ENCODE measurements at regions not wholly inside any gene's neighbourhood (a gene's known extent, or its start where the extent isn't known, plus 50 kb on each side); places are given as distances from the start of the nearest gene placed in this dataset.
"Not testable (repeated sequence)": the region's sequence is repeated elsewhere in the genome, so short reads cannot be mapped to it uniquely, and the experiment has no call there.

DNA sequence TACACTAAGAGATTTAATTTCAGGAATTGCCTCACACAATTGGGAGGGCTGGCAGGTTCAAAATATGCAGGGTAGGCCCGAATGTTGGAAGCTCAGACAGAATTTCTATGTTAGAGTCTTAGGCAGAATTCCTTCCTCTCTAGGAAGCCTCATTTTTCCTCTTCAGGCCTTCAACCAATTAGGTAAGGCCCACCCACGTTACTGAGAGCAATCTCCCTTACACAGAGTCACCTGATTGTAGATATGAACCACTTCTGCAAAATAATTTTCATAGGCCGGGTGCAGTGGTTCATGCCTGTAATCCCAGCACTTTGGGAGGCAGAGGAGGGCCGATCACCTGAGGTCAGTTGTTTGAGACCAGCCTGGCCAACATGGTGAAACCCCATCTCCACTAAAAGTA is 50.2 kb upstream of the HIVEP1 start:
- Mint-ChIP-seq H3K9me3 (no peaks in the 10 kb centered on the region), H3K36me3 (ENCODE audit: low read depth) (no peaks in the 10 kb centered on the region)
- intact Hi-C loops (cut with micrococcal nuclease): no loop called here

DNA sequence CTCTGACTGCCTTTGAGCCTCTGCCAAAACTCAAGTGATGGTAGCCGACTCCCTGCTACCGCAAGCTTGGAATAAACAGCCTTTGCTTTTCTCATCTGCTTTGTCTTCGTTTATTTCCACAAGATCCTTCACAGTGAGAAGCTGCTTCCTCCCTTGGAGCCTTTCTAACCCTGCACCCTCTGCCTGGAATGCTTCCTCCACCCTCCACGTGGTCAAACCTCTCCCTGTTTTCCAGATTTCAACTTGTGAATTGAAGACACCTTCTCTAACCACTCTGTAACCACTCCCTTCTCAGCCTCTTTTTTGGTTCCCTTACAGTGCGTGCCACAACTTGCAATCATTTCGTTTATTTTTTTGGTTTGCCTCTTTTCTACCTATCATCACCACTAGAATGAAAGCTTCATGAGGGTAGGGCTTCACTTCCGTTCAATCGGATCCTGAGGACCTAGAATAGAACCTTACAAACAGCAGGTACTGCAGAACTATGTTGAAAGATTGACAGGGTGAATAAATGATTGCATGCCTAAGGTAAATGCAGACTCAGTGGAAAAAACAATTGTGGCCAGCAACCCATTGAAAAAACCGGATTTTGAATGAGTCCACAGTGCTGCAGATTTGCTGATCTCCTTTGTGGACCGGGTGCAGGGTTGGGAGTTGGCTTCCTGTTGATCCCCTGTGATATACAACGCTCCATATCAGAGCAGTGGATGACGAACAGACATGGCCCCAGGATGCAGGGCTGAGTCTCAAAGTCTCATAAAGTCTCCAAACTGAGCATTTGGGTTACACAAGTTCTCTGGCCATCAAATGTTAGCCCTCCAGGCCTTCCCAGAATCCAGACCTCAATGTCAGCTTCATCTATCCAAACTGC is 51.0 kb upstream of the HIVEP1 start:
- H3K36me3 Mint-ChIP-seq (ENCODE audit: low read depth): no peaks in the 10 kb centered on the region
- H3K27me3 Mint-ChIP-seq: no peaks in the 10 kb centered on the region
- H3K9me3 Mint-ChIP-seq: no peaks in the 10 kb centered on the region
- H3K4me1 Mint-ChIP-seq (ENCODE audit: low read depth): peaks cover 4% of the 10 kb centered on the region
- intact Hi-C loops (cut with micrococcal nuclease): no loop called here
- H3K4me3 Mint-ChIP-seq: no peak overlapping the region
- H3K27ac Mint-ChIP-seq: no peak overlapping the region

More for the DNA sequence above, 50.2 kb upstream of the HIVEP1 start:
- H3K27ac Mint-ChIP-seq: no peak overlapping the region
- no peak overlapping the region for H3K4me3 Mint-ChIP-seq
- no peaks in the 10 kb centered on the region for H3K27me3 Mint-ChIP-seq
- H3K4me1 Mint-ChIP-seq (ENCODE audit: low read depth): peaks cover 4% of the 10 kb centered on the region

DNA sequence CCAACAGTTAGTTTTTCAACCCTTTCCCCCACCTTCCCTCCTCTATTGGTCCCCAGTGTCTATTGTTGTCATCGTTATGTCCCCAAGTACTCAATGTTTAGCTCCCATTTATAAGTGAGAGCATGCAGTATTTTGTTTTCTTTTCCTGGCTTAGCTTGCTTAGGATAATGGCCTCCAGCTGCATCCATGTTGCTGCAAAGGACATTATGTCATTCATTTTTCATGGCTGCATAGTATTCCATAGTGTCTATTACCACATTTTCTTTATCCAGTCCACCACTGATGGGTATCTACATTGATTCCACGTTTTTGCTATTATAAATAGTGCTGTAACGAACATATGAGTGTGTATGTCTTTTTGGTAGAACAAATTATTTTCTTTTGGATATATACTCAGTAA is 55.3 kb upstream of the HIVEP1 start:
- Mint-ChIP-seq H3K9me3 (no peaks in the 10 kb centered on the region), H3K4me1 (ENCODE audit: low read depth) (no peaks in the 10 kb centered on the region), H3K27me3 (no peaks in the 10 kb centered on the region), H3K4me3 (no peak overlapping the region), H3K27ac (no peak overlapping the region), H3K36me3 (ENCODE audit: low read depth) (no peaks in the 10 kb centered on the region)
- intact Hi-C loops (cut with micrococcal nuclease): no loop called here

DNA sequence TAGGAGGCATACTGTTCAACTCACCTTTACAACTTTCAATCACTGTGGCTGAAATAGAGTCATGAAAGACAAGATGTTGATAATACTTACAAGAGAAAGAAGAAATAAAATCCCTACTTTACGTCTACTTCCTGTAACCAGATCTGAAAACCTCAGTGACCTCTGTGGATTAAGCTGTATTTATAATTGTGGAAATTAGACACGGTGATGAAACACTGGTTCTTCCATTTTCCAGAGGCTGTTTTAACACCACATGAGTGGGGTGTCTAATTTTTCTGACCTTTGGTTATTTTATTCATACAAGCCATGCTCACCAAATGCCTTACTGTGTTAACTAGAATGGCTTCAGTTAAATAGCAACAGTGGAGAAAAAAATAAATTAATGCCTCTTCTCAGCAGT is 58.5 kb upstream of the HIVEP1 start:
- Mint-ChIP-seq H3K4me1 (ENCODE audit: low read depth) (no peaks in the 10 kb centered on the region), H3K27me3 (no peaks in the 10 kb centered on the region), H3K4me3 (no peak overlapping the region), H3K27ac (no peak overlapping the region), H3K9me3 (no peaks in the 10 kb centered on the region), H3K36me3 (ENCODE audit: low read depth) (no peaks in the 10 kb centered on the region)
- intact Hi-C loops (cut with micrococcal nuclease): no loop called here

- Mint-ChIP-seq H3K27me3 (no peaks in the 10 kb centered on the region), H3K36me3 (ENCODE audit: low read depth) (no peaks in the 10 kb centered on the region), H3K4me3 (no peak overlapping the region), H3K9me3 (no peaks in the 10 kb centered on the region), H3K4me1 (ENCODE audit: low read depth) (no peaks in the 10 kb centered on the region), H3K27ac (no peak overlapping the region)
- intact Hi-C loops (cut with micrococcal nuclease): no loop called here
Measured at GRCh38 chr6:11952316-11952715, 59.8 kb upstream of the HIVEP1 start.

- intact Hi-C loops (cut with micrococcal nuclease): no loop called here
- H3K4me3 Mint-ChIP-seq: no peak overlapping the region
- no peaks in the 10 kb centered on the region for H3K9me3 Mint-ChIP-seq
- H3K4me1 Mint-ChIP-seq (ENCODE audit: low read depth): no peaks in the 10 kb centered on the region
- no peak overlapping the region for H3K27ac Mint-ChIP-seq
- H3K27me3 Mint-ChIP-seq: no peaks in the 10 kb centered on the region
- H3K36me3 Mint-ChIP-seq (ENCODE audit: low read depth): no peaks in the 10 kb centered on the region
Measured at GRCh38 chr6:11951868-11952267, 60.2 kb upstream of the HIVEP1 start.

- no peaks in the 10 kb centered on the region for H3K27me3 Mint-ChIP-seq
- H3K4me3 Mint-ChIP-seq: no peak overlapping the region
- no peaks in the 10 kb centered on the region for H3K4me1 Mint-ChIP-seq (ENCODE audit: low read depth)
- no peaks in the 10 kb centered on the region for H3K9me3 Mint-ChIP-seq
- intact Hi-C loops (cut with micrococcal nuclease): no loop called here
- H3K36me3 Mint-ChIP-seq (ENCODE audit: low read depth): no peaks in the 10 kb centered on the region
- H3K27ac Mint-ChIP-seq: no peak overlapping the region
Measured at GRCh38 chr6:11950109-11950508, 62.0 kb upstream of the HIVEP1 start.

GRCh38 chr6:11947575-11947974 is 64.5 kb upstream of the HIVEP1 start:
- H3K27ac Mint-ChIP-seq: no peak overlapping the region
- no peaks in the 10 kb centered on the region for H3K4me1 Mint-ChIP-seq (ENCODE audit: low read depth)
- no peaks in the 10 kb centered on the region for H3K36me3 Mint-ChIP-seq (ENCODE audit: low read depth)
- H3K4me3 Mint-ChIP-seq: no peak overlapping the region
- H3K27me3 Mint-ChIP-seq: no peaks in the 10 kb centered on the region
- intact Hi-C loops (cut with micrococcal nuclease): no loop called here
- H3K9me3 Mint-ChIP-seq: no peaks in the 10 kb centered on the region

- H3K4me1 Mint-ChIP-seq (ENCODE audit: low read depth): no peaks in the 10 kb centered on the region
- no peaks in the 10 kb centered on the region for H3K27me3 Mint-ChIP-seq
- no peak overlapping the region for H3K4me3 Mint-ChIP-seq
- no peak overlapping the region for H3K27ac Mint-ChIP-seq
- H3K36me3 Mint-ChIP-seq (ENCODE audit: low read depth): no peaks in the 10 kb centered on the region
- intact Hi-C loops (cut with micrococcal nuclease): no loop called here
- H3K9me3 Mint-ChIP-seq: no peaks in the 10 kb centered on the region
Measured at GRCh38 chr6:11947063-11947462, 65.0 kb upstream of the HIVEP1 start.

- H3K4me3 Mint-ChIP-seq: no peak overlapping the region
- no peaks in the 10 kb centered on the region for H3K36me3 Mint-ChIP-seq (ENCODE audit: low read depth)
- intact Hi-C loops (cut with micrococcal nuclease): no loop called here
- H3K27ac Mint-ChIP-seq: no peak overlapping the region
- no peaks in the 10 kb centered on the region for H3K4me1 Mint-ChIP-seq (ENCODE audit: low read depth)
- no peaks in the 10 kb centered on the region for H3K9me3 Mint-ChIP-seq
- no peaks in the 10 kb centered on the region for H3K27me3 Mint-ChIP-seq
Measured at GRCh38 chr6:11944111-11944510, 68.0 kb upstream of the HIVEP1 start.

DNA sequence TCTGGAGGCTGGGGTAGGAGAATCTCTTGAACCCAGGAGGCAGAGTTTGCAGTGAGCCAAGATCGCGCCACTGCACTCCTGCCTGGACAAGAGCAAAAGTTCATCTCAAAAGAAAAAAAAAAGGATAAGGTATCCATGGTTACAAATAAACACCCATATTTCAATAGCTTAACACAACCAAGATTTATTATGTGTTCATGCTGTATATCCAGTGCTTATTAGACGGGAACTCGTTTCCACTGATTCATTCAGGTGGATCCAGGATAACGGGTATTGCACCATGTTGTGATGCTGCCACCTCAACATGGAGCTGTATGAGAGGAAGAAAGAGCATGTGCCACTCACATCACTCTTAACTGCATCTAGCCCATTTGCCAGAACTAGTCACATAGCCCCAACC is 69.1 kb upstream of the HIVEP1 start:
- H3K4me1 Mint-ChIP-seq (ENCODE audit: low read depth): peaks cover 6% of the 10 kb centered on the region
- no peaks in the 10 kb centered on the region for H3K27me3 Mint-ChIP-seq
- no peaks in the 10 kb centered on the region for H3K36me3 Mint-ChIP-seq (ENCODE audit: low read depth)
- H3K9me3 Mint-ChIP-seq: no peaks in the 10 kb centered on the region
- H3K4me3 Mint-ChIP-seq: no peak overlapping the region
- H3K27ac Mint-ChIP-seq: no peak overlapping the region
- intact Hi-C loops (cut with micrococcal nuclease): no loop called here

DNA sequence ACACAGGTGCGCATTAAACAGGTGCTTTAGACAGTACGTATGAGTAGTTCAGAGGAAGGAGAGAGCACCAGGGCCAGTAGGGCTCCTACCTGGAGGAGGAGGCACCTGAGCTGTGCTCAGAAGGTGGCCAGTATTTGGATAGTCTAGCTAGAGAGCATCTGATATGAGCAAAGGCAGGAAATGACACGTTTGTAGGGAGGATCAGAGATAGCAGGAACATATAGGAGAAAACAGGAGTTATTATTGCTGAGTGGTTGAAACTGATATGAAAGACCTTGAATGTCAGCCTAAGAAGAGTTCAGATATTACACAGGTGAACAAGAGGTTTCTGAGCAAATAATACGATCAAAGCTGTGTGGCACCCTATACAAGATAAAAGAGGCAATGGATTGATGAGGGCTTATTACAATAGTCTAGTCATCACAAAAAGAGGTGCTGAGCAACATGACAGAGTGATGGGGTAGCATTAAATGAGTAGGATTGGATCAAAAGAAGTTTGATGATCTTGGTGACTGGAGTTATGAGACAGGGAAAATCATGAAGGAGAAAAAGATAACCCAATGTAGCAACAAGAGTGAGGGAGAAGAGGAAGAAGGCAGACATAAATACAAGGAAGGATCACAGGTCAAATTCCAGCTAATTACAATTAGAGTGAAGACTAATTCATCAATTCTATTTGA is 69.8 kb upstream of the HIVEP1 start:
- intact Hi-C loops (cut with micrococcal nuclease): no loop called here
- Mint-ChIP-seq H3K4me1 (ENCODE audit: low read depth) (peaks cover 6% of the 10 kb centered on the region), H3K4me3 (no peak overlapping the region), H3K36me3 (ENCODE audit: low read depth) (no peaks in the 10 kb centered on the region), H3K27me3 (no peaks in the 10 kb centered on the region), H3K27ac (no peak overlapping the region), H3K9me3 (no peaks in the 10 kb centered on the region)

- intact Hi-C loops (cut with micrococcal nuclease); H3K4me1 Mint-ChIP-seq (ENCODE audit: low read depth); H3K27me3 Mint-ChIP-seq; H3K27ac Mint-ChIP-seq; H3K9me3 Mint-ChIP-seq; H3K36me3 Mint-ChIP-seq (ENCODE audit: low read depth); H3K4me3 Mint-ChIP-seq: not testable (repeated sequence)
Measured at GRCh38 chr6:11940532-11941166, 71.5 kb upstream of the HIVEP1 start.

GRCh38 chr6:11938285-11938890 is 73.7 kb upstream of the HIVEP1 start:
- Mint-ChIP-seq H3K4me1 (ENCODE audit: low read depth) (peaks cover 6% of the 10 kb centered on the region), H3K36me3 (ENCODE audit: low read depth) (no peaks in the 10 kb centered on the region), H3K9me3 (no peaks in the 10 kb centered on the region), H3K27ac (no peak overlapping the region), H3K4me3 (no peak overlapping the region), H3K27me3 (no peaks in the 10 kb centered on the region)
- intact Hi-C loops (cut with micrococcal nuclease): no loop called here

Measured in dendritic cell treated with granulocyte-macrophage colony-stimulating factor and Interleukin-4, amounts not matched to agents 40 ng/mL and 50 ng/mL, for 4 days (primary cell).